ENCODE measurements at regions not wholly inside any gene's neighbourhood (a gene's known extent, or its start where the extent isn't known, plus 50 kb on each side); places are given as distances from the start of the nearest gene placed in this dataset.

- Mint-ChIP-seq H3K4me1 (peaks cover 23% of the 10 kb centered on the region), H3K36me3 (ENCODE audit: low read depth) (peaks cover 5% of the 10 kb centered on the region; the same call in 2 of the 3 replicates), H3K9me3 (no peaks in the 10 kb centered on the region; the same call in 2 of the 3 replicates), H3K27ac (peak overlapping the region; percentile 76), H3K4me3 (no peak overlapping the region), H3K27me3 (ENCODE audit: insufficient read depth, low read depth, poor library complexity) (no peaks in the 10 kb centered on the region)
- H3K4me3 ChIP-seq = no peak overlapping the region
- peaks cover 13% of the 10 kb centered on the region for H3K4me1 ChIP-seq (ENCODE audit: insufficient read depth)
- no peak for TF ChIP-seq EZH2phosphoT487 (IDR thresholded peaks at IDR 0.05; ENCODE audit: unreplicated experiment)
- no peak for TF ChIP-seq ZNF462 (CRISPR knock-in tag; IDR thresholded peaks at IDR 0.05)
- no peak for TF ChIP-seq JUNB (IDR thresholded peaks at IDR 0.05; ENCODE audit: unreplicated experiment)
- TF ChIP-seq ETS1 (IDR thresholded peaks at IDR 0.05) = no peak
- TF ChIP-seq NANOG (IDR thresholded peaks at IDR 0.05; ENCODE audit: borderline replicate concordance) = no peak
- TF ChIP-seq POLR2AphosphoS5 (IDR thresholded peaks at IDR 0.05; ENCODE audit: low read depth) = no peak
- no peak for TF ChIP-seq EZH2 (IDR thresholded peaks at IDR 0.05; ENCODE audit: low read depth, unreplicated experiment)
- no peak for TF ChIP-seq STAT1 (IDR thresholded peaks at IDR 0.05; ENCODE audit: unreplicated experiment)
- TF ChIP-seq CREB1 (CRISPR knock-in tag; IDR thresholded peaks at IDR 0.05; ENCODE audit: low read depth) = no peak
- H3K27ac ChIP-seq (ENCODE audit: low read depth) = no peak overlapping the region
- H3F3A ChIP-seq (replicated peaks; ENCODE audit: low read depth) = no peaks in the 10 kb centered on the region
- H4K20me1 ChIP-seq (replicated peaks; ENCODE audit: insufficient read depth) = no peaks in the 10 kb centered on the region
- H3K9me2 ChIP-seq (ENCODE audit: insufficient read depth) = no peaks in the 10 kb centered on the region
- no peak for DNase-seq (ENCODE audit: low spot score)
- H3K79me2 ChIP-seq (replicated peaks; ENCODE audit: insufficient read depth) = no peaks in the 10 kb centered on the region
- 0 out of 2 replicates have a peak overlapping the region, but pooled peaks have one; percentile 1 for H2AFZ ChIP-seq
- no peak overlapping the region; the same call in 1 of the 2 replicates for H3K4me2 ChIP-seq
- no peak for ATAC-seq
- no peaks in the 10 kb centered on the region for H3K36me3 ChIP-seq (ENCODE audit: insufficient read depth)
- H3K27me3 ChIP-seq (ENCODE audit: insufficient read depth) = no peaks in the 10 kb centered on the region
Observed at GRCh38 chr13:84661718-84662117, 779.4 kb upstream of the SLITRK1 start.
